Motor neuron (in vitro differentiated cells): ENCODE measurements at regions not wholly inside any gene's neighbourhood (a gene's known extent, or its start where the extent isn't known, plus 50 kb on each side); places are given as distances from the start of the nearest gene placed in this dataset.

ENCODE experiments used
- ATAC-seq, 8 experiments: fragments of 200-7000 bp; cut with Tn5 transposase; replicated peaks in 6 of 8; 2 replicates each; pipeline ENCODE4 v1.8.0; 2021; ENCODE audit warnings: mild to moderate bottlenecking in 8 of 8, moderate library complexity in 8 of 8
- H3K27ac ChIP-seq, 2 donors: fragments of 250-450 bp; sonication (Bioruptor Pico); 2 replicates each; pipeline ENCODE4 v1.9.0; 2021; ENCODE audit warnings: antibody characterized with exemption in 2 of 2, mild to moderate bottlenecking in 2 of 2, moderate library complexity in 1 of 2
- H3K4me1 ChIP-seq, 2 donors: fragments of 250-450 bp; sonication (Bioruptor Pico); replicated peaks in 1 of 2; 2 replicates each; pipeline ENCODE4 v1.6.1; 2021; ENCODE audit warnings: antibody characterized with exemption in 2 of 2, mild to moderate bottlenecking in 2 of 2, moderate library complexity in 1 of 2
- H3K4me3 ChIP-seq, 5 donors: fragments of 250-450 bp; sonication (Bioruptor Pico); 2 replicates each; pipeline ENCODE4 v1.9.0; 2021; ENCODE audit warnings: antibody characterized with exemption in 5 of 5, mild to moderate bottlenecking in 5 of 5, moderate library complexity in 4 of 5
- WGBS, 10 experiments: fragments of 450-650 bp; shearing (Covaris generic); methylation state at CpG; one replicate each; pipeline ENCODE4 v1.0.0; 2022; 5-methylcytosine and 5-hydroxymethylcytosine counted together
- in situ Hi-C, 9 experiments: fragments of 400-800 bp; cut with MboI; loops; one replicate each; pipeline ENCODE4 v1.15.0; 2021; ENCODE audit warnings: low sequenced_read_pairs in 9 of 9, low pct_unique_long_range_greater_than_20kb in 2 of 9; ENCODE audit not compliant: unreplicated experiment in 9 of 9

DNA sequence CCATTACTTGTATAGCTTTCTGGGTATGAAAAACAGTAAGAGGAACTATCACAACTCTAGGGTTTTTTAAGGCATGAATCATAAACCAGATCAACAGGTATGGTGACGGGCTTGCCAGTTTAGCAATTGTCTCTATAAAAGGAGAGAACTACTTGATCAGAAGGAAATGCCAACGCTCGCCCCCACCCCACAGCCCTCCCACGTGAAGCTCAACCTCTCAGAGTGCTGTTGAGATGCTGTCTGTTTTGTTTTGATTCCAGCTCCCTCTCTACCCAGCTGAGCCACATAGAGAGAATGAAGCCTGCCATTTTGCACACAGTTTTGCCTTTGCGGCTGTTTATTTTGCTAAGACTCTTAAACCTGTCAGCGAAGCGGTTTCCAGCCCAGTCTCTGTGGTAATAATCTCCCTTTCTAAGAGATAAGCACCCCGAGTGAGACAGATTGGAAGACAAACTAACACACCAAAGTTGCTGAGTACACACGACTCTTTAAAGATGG lies 257.9 kb upstream of the ANKRD55 start:
- in situ Hi-C loops = no loop called here
- ATAC-seq = no peak

GRCh38 chr5:56489272-56489671 lies 256.1 kb upstream of the ANKRD55 start:
- ATAC-seq = no peak
- Histone ChIP-seq H3K27ac (no peak overlapping the region), H3K4me1 (peaks cover 0 to 2% of the 10 kb centered on the region in 2 donors), H3K4me3 (no peak overlapping the region)
- in situ Hi-C loops = no loop called here
- 53 to 100% (median 81%) methylated on average over 1 to 4 of the region's 4 CpGs for WGBS, 10 experiments

More for the DNA sequence above, 257.9 kb upstream of the ANKRD55 start:
- peaks cover 0 to 7% of the 10 kb centered on the region in 2 donors for H3K4me1 ChIP-seq
- H3K27ac ChIP-seq = no peak overlapping the region
- 64 to 94% (median 81%) methylated on average over 1 to 9 of the region's 9 CpGs; no CpG with 5 or more reads in 2 of the 10 experiments for WGBS, 10 experiments
- H3K4me3 ChIP-seq = no peak overlapping the region

DNA sequence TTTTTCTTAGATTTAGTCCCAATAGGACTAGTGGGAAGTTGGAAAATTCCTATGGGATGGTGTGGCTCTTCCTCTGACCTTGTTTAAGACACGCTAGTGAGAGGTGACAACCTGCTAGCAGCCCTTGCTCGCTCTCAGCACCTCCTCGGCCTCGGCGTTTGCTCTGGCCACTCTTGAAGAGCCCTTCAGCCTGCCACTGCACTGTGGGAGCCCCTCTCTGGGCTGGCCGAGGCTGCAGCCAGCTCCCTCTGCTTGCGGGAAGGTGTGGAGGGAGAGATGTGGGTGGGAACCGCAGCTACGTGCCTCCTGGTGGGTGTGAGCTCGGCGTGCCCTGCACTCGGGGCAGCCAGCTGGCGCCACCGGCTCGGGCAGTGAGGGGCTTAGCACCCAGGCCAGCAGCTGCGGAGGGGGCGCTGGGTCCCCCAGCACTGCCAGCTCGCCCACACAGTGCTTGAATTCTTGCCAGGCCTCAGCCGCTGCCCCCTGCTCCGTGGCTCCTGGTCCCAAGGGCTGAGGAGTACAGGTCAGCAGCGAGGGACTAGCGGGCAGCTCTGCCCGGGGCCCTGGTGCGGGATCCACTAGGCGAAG lies 254.5 kb upstream of the ANKRD55 start:
- Histone ChIP-seq H3K27ac (no peak overlapping the region), H3K4me1 (no peaks in the 10 kb centered on the region), H3K4me3 (no peak overlapping the region)
- no peak for ATAC-seq
- 56 to 95% (median 94%) methylated on average over 2 to 13 of the region's 25 CpGs; no CpG with 5 or more reads in 5 of the 10 experiments for WGBS, 10 experiments
- in situ Hi-C loops = no loop called here

DNA sequence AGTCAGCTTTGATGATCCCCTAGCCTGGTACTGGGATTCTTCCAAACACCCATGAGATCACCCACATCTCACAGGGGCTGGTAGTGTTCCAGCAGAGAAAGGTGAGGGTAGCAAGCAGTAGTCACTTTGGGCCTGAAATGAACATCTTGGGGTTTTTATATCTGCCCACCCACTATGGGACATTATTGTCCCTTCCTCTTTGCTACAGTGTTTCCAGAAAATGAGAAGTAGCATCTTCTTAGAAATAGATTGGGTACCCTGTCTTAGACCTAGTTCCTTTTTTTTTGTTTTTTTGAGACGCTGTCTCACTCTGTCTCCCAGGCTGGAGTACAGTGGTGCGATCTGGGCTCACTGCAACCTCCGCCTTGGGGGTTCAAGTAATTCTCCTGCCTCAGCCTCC lies 249.2 kb upstream of the ANKRD55 start:
- H3K27ac ChIP-seq = no peak overlapping the region
- WGBS, 10 experiments = 86 to 100% (median 100%) methylated on average over 1 to 3 of the region's 3 CpGs; no CpG with 5 or more reads in 7 of the 10 experiments
- ATAC-seq = no peak
- H3K4me3 ChIP-seq = no peak overlapping the region
- in situ Hi-C loops = no loop called here
- H3K4me1 ChIP-seq = peaks cover 16 to 18% of the 10 kb centered on the region in 2 donors

DNA sequence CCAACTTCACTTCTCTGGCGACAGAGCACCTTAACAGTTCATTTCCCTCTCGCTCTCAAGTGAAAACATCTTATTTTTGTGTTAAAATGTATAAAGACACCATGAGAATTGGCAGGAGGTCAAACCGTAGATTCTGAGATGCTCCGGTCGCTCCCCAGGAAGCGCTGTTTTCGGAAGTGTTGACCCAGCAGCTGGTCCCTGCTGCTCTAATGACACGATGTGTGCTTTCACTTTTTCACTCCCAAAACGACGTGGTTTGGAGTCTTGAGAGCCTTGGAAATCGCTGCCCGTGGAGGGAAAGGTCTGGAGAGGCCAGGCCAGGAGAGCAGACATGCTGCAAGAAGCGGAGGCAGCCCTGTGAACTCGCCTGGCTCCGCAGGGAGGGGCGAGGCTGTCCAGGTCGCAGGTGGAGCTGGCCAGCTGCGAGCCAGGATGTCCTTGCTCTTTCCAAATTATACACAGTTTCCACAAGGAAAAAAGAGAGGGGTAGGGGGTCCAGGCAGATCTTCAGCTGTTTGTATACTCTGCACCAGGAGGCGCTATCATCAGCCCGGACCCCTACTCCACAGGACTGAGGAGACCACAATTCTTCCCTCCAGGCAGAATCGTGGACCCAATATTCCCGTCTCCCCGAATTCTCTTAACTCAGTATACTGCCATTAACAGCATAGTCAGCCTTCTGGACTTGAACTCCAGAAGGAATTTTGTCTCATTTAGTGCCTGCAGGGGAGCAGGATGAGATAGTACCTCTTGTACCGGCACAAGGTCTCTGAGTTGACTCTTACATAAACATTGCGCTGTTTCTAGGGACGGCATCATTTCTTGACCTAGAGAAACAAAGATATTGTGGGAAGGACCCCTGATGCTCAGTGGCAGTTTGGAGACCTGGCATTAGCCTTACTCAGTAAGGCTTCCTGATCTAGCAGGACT lies 248.6 kb upstream of the ANKRD55 start:
- Histone ChIP-seq H3K4me1 (peaks cover 16 to 18% of the 10 kb centered on the region in 2 donors), H3K27ac (no peak overlapping the region), H3K4me3 (peak overlapping the region; percentile 27 to 45 (median 34))
- WGBS, 10 experiments = 0 to 100% (median 25%) methylated on average over 1 to 13 of the region's 26 CpGs; no CpG with 5 or more reads in 3 of the 10 experiments
- in situ Hi-C loops = no loop called here
- ATAC-seq = peak; percentile 7 to 61 (median 22)

DNA sequence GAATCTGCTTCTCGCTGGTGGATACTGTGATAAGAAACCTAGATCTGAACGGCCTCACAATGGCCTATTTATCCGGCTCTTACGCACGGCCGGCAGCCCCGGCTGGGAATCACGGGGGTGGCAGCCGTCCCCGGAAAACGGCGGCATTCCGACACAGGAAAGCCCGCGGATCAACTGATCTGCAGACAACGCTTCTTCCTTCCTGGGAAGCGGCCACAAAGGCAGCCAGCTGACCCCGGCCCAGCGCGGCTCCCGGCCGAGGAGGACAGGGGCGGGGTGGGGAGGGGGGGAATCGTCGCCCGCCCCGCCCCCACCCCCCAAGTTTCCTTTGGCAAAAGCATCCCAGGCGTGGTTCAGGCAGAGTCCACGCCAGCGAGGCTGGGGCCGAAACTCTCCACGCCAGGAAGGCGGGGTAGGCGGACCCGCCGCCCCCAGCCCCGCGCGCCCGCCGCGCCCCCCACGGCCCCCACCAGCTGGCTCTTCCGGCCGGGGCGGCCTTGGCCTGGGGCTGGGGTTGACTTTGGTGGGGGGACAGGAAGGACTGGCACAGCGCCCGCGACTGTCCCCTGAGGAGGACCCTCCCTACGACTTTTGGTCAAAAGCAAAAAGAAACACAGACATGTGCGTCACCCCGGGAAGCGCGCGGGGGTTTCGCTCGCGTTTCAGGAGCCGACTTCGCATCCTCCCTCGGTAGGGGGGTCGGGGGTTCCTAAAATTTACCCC lies 247.7 kb upstream of the ANKRD55 start:
- Histone ChIP-seq H3K27ac (peak overlapping the region; percentile 11 to 36), H3K4me3 (peak overlapping the region; percentile 27 to 45 (median 34)), H3K4me1 (peaks cover 16 to 18% of the 10 kb centered on the region in 2 donors)
- in situ Hi-C loops = no loop called here
- 0 to 17% (median 2%) methylated on average over 1 to 12 of the region's 62 CpGs; no CpG with 5 or more reads in 5 of the 10 experiments for WGBS, 10 experiments
- ATAC-seq = peak; percentile 64 to 87 (median 80)

DNA sequence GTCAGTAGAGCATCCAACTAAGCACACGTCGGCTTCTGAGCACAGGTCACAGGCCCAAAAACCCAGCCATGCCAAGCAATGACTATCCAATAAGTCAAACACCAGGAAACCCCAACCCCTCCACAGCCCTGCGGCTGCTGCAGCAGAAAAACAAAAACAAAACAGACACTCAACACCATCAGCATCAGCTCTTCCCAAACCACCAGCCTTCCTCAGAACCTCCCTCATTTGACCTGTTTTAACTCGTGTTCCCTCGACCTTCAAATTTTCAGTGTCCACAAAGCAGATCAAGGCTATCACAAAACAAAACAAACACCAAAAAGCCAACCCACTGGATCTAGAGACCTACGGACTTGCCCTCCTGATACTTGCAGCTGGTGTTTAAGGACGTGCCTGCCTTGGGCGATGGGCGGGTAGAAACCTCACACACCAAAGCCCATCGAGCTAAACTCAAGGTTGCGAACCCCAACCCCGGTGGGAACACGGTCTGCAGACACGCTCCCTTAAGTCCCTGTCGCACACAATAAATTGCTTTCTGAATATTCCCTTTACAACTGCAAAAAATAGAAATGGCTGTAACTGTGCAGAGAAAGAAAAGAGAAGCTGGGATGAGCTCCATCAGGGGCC lies 247.1 kb upstream of the ANKRD55 start:
- Histone ChIP-seq H3K27ac (peak overlapping the region; percentile 11 to 36), H3K4me1 (peaks cover 16 to 18% of the 10 kb centered on the region in 2 donors), H3K4me3 (peak overlapping the region; percentile 27 to 45 (median 34))
- ATAC-seq = peak in 6 of 8 experiments; percentile 13 to 50 (median 43)
- in situ Hi-C loops = no loop called here
- WGBS, 10 experiments = 15 to 60% (median 33%) methylated on average over 1 to 10 of the region's 15 CpGs; no CpG with 5 or more reads in 2 of the 10 experiments

DNA sequence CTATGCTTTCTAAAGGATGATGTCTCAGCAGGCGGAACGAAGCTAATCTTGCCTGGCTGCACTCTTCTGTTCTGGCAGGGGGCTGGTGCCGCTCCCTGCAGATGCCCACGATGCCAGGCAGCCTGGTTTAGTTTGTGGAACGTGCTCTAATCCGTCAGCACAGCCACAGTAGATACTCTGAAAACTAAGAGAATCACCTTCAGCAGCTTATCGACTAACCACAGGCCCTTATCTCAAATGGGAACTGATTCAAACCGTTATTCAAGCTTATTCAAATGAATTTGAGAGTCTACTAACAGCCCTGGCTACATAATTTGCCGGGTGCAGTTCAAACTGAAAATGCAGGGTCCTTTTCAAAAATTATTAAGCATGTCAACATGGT lies 246.6 kb upstream of the ANKRD55 start:
- no peak for ATAC-seq
- WGBS, 10 experiments = 57 to 96% (median 80%) methylated on average over 2 to 8 of the region's 9 CpGs; no CpG with 5 or more reads in 2 of the 10 experiments
- Histone ChIP-seq H3K4me3 (no peak overlapping the region), H3K4me1 (peaks cover 16 to 18% of the 10 kb centered on the region in 2 donors), H3K27ac (no peak overlapping the region)
- in situ Hi-C loops = no loop called here

DNA sequence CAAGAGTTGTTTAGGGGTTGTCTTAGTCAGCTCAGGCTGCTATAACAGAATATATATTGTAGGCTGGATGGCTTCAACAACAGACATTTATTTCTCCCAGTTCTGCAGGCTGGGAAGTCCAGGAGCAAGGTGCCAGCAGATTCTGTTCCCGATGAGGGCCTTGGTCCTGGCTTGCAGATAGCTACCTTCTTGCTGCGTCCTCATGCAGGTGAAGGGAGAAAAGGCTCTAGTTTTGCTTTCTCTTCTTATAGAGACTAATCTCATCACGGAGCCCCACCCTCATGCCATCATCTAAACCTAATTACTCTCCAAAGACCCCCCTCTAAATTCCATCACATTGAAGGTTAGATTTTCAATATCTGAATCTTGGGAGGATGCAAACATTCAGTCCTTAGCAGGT lies 246.0 kb upstream of the ANKRD55 start:
- 71 to 100% (median 100%) methylated on average over 1 to 3 of the region's 3 CpGs; no CpG with 5 or more reads in 1 of the 10 experiments for WGBS, 10 experiments
- H3K27ac ChIP-seq = no peak overlapping the region
- in situ Hi-C loops = no loop called here
- no peak for ATAC-seq
- H3K4me1 ChIP-seq = peaks cover 16 to 18% of the 10 kb centered on the region in 2 donors
- no peak overlapping the region for H3K4me3 ChIP-seq

- H3K4me1 ChIP-seq = peaks cover 16 to 18% of the 10 kb centered on the region in 2 donors
- H3K4me3 ChIP-seq = no peak overlapping the region
- no peak for ATAC-seq
- WGBS, 10 experiments = 40 to 100% (median 89%) methylated on average over 1 to 3 of the region's 3 CpGs; no CpG with 5 or more reads in 4 of the 10 experiments
- in situ Hi-C loops = no loop called here
- H3K27ac ChIP-seq = no peak overlapping the region
Measured at GRCh38 chr5:56478062-56478461, 244.9 kb upstream of the ANKRD55 start.

- in situ Hi-C loops = no loop called here
- no peak overlapping the region for H3K4me3 ChIP-seq
- peaks cover 15 to 17% of the 10 kb centered on the region in 2 donors for H3K4me1 ChIP-seq
- WGBS, 10 experiments = 0 to 100% (median 59%) methylated on average over 1 to 5 of the region's 5 CpGs
- no peak overlapping the region for H3K27ac ChIP-seq
- ATAC-seq = no peak
Measured at GRCh38 chr5:56476487-56476856, 243.3 kb upstream of the ANKRD55 start.

GRCh38 chr5:56475689-56476486 lies 242.8 kb upstream of the ANKRD55 start:
- Histone ChIP-seq H3K4me1 (peaks cover 9 to 15% of the 10 kb centered on the region in 2 donors), H3K4me3 (no peak overlapping the region), H3K27ac (no peak overlapping the region)
- peak in 1 of 8 experiments; percentile 7 for ATAC-seq
- 33 to 78% (median 40%) methylated on average over 1 to 4 of the region's 4 CpGs; no CpG with 5 or more reads in 5 of the 10 experiments for WGBS, 10 experiments
- in situ Hi-C loops = no loop called here
